A673 (cell line): ENCODE measurements at regions not wholly inside any gene's neighbourhood (a gene's known extent, or its start where the extent isn't known, plus 50 kb on each side); places are given as distances from the start of the nearest gene placed in this dataset.

Experiments
- BruUV-seq: library from RNA; stranded (reverse); fragments of 400-500 nt; replicated peaks from 2 replicates; lab custom pipeline; 2021; lab: Mats Ljungman, UMichigan
- CTCF ChIA-PET: fragments of 300-600 bp; sonication (Branson Sonifier 250); formaldehyde crosslinking; loops from one replicate; lab custom pipeline; 2022; ENCODE audit warnings: antibody characterized with exemption; lab: Charles Lee
- POLR2A ChIA-PET: fragments of 300-600 bp; sonication (Branson Sonifier 250); formaldehyde crosslinking; loops from one replicate; lab custom pipeline; 2022; ENCODE audit warnings: antibody characterized with exemption; ENCODE audit not compliant: low non-redundant PET; lab: Charles Lee
- DNase-seq: peaks from one replicate; pipeline ENCODE4 v3.0.0-alpha.2; 2015; ENCODE audit warnings: low spot score
- H3K27ac ChIP-seq: fragments of 200-600 bp; sonication (generic); 2 replicates; pipeline ENCODE4 v1.5.1; 2016; ENCODE audit warnings: mixed run types, low read depth, mild to moderate bottlenecking, mixed read lengths, antibody characterized with exemption, low read length; ENCODE audit not compliant: poor library complexity, severe bottlenecking
- H3K27me3 ChIP-seq: fragments of 200-600 bp; sonication (generic); replicated peaks from 2 replicates; pipeline ENCODE4 v1.6.1; 2017; ENCODE audit warnings: mixed run types, low read depth, mild to moderate bottlenecking, mixed read lengths, antibody characterized with exemption, low read length; ENCODE audit not compliant: insufficient read depth, poor library complexity
- H3K36me3 ChIP-seq: fragments of 200-600 bp; sonication (generic); 2 replicates; pipeline ENCODE4 v1.6.1; 2016; ENCODE audit warnings: mixed run types, mild to moderate bottlenecking, mixed read lengths, antibody characterized with exemption, low read length; ENCODE audit not compliant: insufficient read depth, poor library complexity, severe bottlenecking
- H3K4me1 ChIP-seq: fragments of 200-600 bp; sonication (generic); 2 replicates; pipeline ENCODE4 v1.6.1; 2017; ENCODE audit warnings: mixed run types, mild to moderate bottlenecking, mixed read lengths, antibody characterized with exemption, low read length; ENCODE audit not compliant: insufficient read depth, poor library complexity, severe bottlenecking
- H3K4me3 ChIP-seq: fragments of 200-600 bp; sonication (generic); 2 replicates; pipeline ENCODE4 v1.5.1; 2016; ENCODE audit warnings: low read depth, mixed run types, mild to moderate bottlenecking, mixed read lengths, low read length; ENCODE audit not compliant: poor library complexity, severe bottlenecking
- H3K9me3 ChIP-seq: fragments of 200-600 bp; sonication (generic); 2 replicates; pipeline ENCODE4 v1.6.1; 2016; ENCODE audit warnings: mixed run types, low read depth, mild to moderate bottlenecking, mixed read lengths, antibody characterized with exemption, low read length; ENCODE audit not compliant: poor library complexity, severe bottlenecking
- EZH2 ChIP-seq: fragments of 200-600 bp; sonication (generic); IDR thresholded peaks from 2 replicates; pipeline ENCODE4 v1.6.1; 2017; ENCODE audit warnings: borderline replicate concordance, low read depth, mild to moderate bottlenecking, mixed read lengths, antibody characterized with exemption, low read length; ENCODE audit not compliant: poor library complexity, severe bottlenecking
- intact Hi-C: fragments of 100-400 bp; cut with micrococcal nuclease; formaldehyde crosslinking; loops from one replicate; pipeline ENCODE4 v1.10.0; 2022; ENCODE audit not compliant: unreplicated experiment
- TF ChIP-seq, protein P1 (sequence below): fragments of 300-800, 200-600 bp; sonication (generic); conservative IDR thresholded peaks from 2 replicates; pipeline ENCODE4 v1.5.1; 2017; ENCODE audit warnings: low read depth, mild to moderate bottlenecking, antibody characterized with exemption, low read length, moderate library complexity, mixed read lengths

GRCh38 chr10:107747851-107748250 is 583.3 kb upstream of the SORCS1 start:
- H3K4me3 ChIP-seq = no peak overlapping the region
- H3K27ac ChIP-seq = no peak overlapping the region
- intact Hi-C loops = no loop called here
- H3K4me1 ChIP-seq = no peaks in the 10 kb centered on the region
- ChIA-PET POLR2A (no interaction called here), CTCF (no interaction called here)
- DNase-seq = no peak
- no TSS peak for BruUV-seq
- H3K9me3 ChIP-seq = no peaks in the 10 kb centered on the region
- no peak for TF ChIP-seq EZH2
- TF ChIP-seq, protein P1, sequence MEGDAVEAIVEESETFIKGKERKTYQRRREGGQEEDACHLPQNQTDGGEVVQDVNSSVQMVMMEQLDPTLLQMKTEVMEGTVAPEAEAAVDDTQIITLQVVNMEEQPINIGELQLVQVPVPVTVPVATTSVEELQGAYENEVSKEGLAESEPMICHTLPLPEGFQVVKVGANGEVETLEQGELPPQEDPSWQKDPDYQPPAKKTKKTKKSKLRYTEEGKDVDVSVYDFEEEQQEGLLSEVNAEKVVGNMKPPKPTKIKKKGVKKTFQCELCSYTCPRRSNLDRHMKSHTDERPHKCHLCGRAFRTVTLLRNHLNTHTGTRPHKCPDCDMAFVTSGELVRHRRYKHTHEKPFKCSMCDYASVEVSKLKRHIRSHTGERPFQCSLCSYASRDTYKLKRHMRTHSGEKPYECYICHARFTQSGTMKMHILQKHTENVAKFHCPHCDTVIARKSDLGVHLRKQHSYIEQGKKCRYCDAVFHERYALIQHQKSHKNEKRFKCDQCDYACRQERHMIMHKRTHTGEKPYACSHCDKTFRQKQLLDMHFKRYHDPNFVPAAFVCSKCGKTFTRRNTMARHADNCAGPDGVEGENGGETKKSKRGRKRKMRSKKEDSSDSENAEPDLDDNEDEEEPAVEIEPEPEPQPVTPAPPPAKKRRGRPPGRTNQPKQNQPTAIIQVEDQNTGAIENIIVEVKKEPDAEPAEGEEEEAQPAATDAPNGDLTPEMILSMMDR = no peak
- H3K27me3 ChIP-seq = no peaks in the 10 kb centered on the region
- H3K36me3 ChIP-seq = no peaks in the 10 kb centered on the region

DNA sequence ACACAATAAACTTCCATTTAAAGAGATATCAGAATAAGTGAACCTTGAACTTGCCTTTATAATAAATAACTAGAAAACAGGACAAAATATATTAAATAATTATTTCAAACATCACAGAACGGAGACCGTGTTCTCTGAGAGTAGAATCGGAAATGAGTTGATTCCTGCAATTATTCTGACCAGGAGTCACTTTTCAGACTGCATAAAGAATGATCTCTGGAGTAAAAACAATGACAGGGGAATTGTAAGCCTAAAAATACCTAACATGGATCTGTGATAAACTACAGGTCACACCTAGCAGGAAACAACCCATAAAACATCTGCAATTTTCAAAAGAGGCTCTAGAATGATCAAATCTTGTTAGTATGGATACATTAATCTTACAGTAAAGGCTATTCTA is 577.5 kb upstream of the SORCS1 start:
- H3K27me3 ChIP-seq = no peaks in the 10 kb centered on the region
- no peaks in the 10 kb centered on the region for H3K4me1 ChIP-seq
- intact Hi-C loops = no loop called here
- H3K4me3 ChIP-seq = no peak overlapping the region
- TF ChIP-seq, protein P1 = no peak
- TF ChIP-seq EZH2 = no peak
- H3K36me3 ChIP-seq = no peaks in the 10 kb centered on the region
- H3K27ac ChIP-seq = no peak overlapping the region
- no TSS peak for BruUV-seq
- H3K9me3 ChIP-seq = no peaks in the 10 kb centered on the region
- no peak for DNase-seq
- POLR2A ChIA-PET = no interaction called here
- CTCF ChIA-PET = no interaction called here

DNA sequence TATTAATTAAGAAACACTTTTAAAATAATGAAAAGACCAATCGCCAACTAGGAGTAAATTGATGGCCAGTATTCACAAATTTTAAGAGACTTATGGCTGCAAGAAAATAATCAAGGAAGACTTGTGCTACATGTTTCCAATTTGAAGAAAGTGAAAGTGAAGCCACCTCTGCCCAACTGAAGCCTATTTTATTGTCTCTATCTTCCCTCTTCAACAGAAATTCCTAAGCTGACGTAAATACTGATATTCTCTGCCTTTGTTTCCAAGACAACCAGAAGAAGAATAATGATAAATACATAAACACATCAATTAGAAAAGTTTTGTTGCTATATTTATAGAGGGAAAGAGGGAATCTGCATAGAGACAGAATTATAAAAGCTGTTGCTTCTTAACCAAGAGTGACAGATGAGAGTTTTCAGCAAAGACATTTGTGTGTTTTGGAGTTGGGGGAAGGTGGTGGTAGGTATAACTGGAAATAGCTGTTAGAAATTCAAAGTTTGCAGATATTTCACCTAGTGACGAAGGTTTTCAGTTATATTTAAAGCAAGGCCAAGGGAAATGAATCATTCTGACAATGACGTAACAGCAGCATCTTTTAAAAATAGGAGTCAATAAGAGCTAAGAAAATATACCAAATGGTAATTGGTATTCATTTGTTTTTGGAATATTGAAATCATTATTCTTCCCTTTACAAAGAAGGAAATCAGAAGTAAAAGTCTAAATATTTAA is 576.6 kb upstream of the SORCS1 start:
- H3K9me3 ChIP-seq = no peaks in the 10 kb centered on the region
- ChIA-PET CTCF (no interaction called here), POLR2A (no interaction called here)
- BruUV-seq = no TSS peak
- H3K4me1 ChIP-seq = no peaks in the 10 kb centered on the region
- no peak for TF ChIP-seq EZH2
- TF ChIP-seq, protein P1 = no peak
- no peaks in the 10 kb centered on the region for H3K36me3 ChIP-seq
- no peak overlapping the region for H3K4me3 ChIP-seq
- intact Hi-C loops = no loop called here
- no peaks in the 10 kb centered on the region for H3K27me3 ChIP-seq
- H3K27ac ChIP-seq = no peak overlapping the region
- DNase-seq = no peak
